ENCODE measurements at regions not wholly inside any gene's neighbourhood (a gene's known extent, or its start where the extent isn't known, plus 50 kb on each side); places are given as distances from the start of the nearest gene placed in this dataset.

- DNase-seq: no peak
Measured at GRCh38 chr2:220185766-220186305, 558.4 kb downstream of the SLC4A3 start.

- DNase-seq: no peak
Measured at GRCh38 chr2:220188031-220188430, 560.6 kb downstream of the SLC4A3 start.

- no peak for DNase-seq
Measured at GRCh38 chr2:220191031-220191430, 563.6 kb downstream of the SLC4A3 start.

- no peak for DNase-seq
Measured at GRCh38 chr2:220191737-220192136, 564.3 kb downstream of the SLC4A3 start.

GRCh38 chr2:220192994-220193753, 565.7 kb downstream of the SLC4A3 start:
- DNase-seq: no peak

- no peak for DNase-seq
Measured at GRCh38 chr2:220194630-220195584, 567.5 kb downstream of the SLC4A3 start.

- no peak for DNase-seq
Measured at GRCh38 chr2:220198896-220199295, 571.5 kb downstream of the SLC4A3 start.

- DNase-seq: no peak
Measured at GRCh38 chr2:220202066-220202465, 574.6 kb downstream of the SLC4A3 start.

GRCh38 chr2:220209093-220209492, 581.7 kb downstream of the SLC4A3 start:
- DNase-seq: no peak

- DNase-seq: no peak
Measured at GRCh38 chr2:220209751-220210150, 582.3 kb downstream of the SLC4A3 start.

GRCh38 chr2:220212296-220213080, 585.1 kb downstream of the SLC4A3 start:
- no peak for DNase-seq

- DNase-seq: no peak
Measured at GRCh38 chr2:220215785-220216184, 588.4 kb downstream of the SLC4A3 start.

- DNase-seq: no peak
Measured at GRCh38 chr2:220219371-220219770, 591.9 kb downstream of the SLC4A3 start.

GRCh38 chr2:220220009-220220408, 592.6 kb downstream of the SLC4A3 start:
- no peak for DNase-seq

GRCh38 chr2:220221992-220222391, 594.6 kb downstream of the SLC4A3 start:
- DNase-seq: no peak

- DNase-seq: no peak
Measured at GRCh38 chr2:220224691-220225543, 597.5 kb downstream of the SLC4A3 start.

GRCh38 chr2:220226076-220226475, 598.6 kb downstream of the SLC4A3 start:
- DNase-seq: no peak

GRCh38 chr2:220226546-220226945, 599.1 kb downstream of the SLC4A3 start:
- no peak for DNase-seq

GRCh38 chr2:220227266-220227920, 600.0 kb downstream of the SLC4A3 start:
- no peak for DNase-seq

GRCh38 chr2:220228310-220229006, 601.0 kb downstream of the SLC4A3 start:
- no peak for DNase-seq

GRCh38 chr2:220240641-220241040, 613.2 kb downstream of the SLC4A3 start:
- no peak for DNase-seq

Data from CD4-positive, alpha-beta T cell treated with Interleukin-17A for 1 hour (primary cell).